GM19239 (cell line): ENCODE measurements at regions not wholly inside any gene's neighbourhood (a gene's known extent, or its start where the extent isn't known, plus 50 kb on each side); places are given as distances from the start of the nearest gene placed in this dataset.
"Not testable (repeated sequence)": the region's sequence is repeated elsewhere in the genome, so short reads cannot be mapped to it uniquely, and the experiment has no call there.

ENCODE experiments used
- DNase-seq: peaks from one replicate; pipeline ENCODE4 v3.0.0; 2011; ENCODE audit warnings: low spot score; ENCODE audit not compliant: insufficient read length
- FAIRE-seq: peaks from 2 replicates; lab custom pipeline; 2011; peaks lifted over from hg19 to GRCh38; lab: Jason Lieb, UNC

- not testable (repeated sequence) for DNase-seq, FAIRE-seq
These were observed 733.3 kb upstream of the CDH18 start for GRCh38 chr5:20721286-20721685.

- not testable (repeated sequence) for DNase-seq, FAIRE-seq
These were observed 723.6 kb upstream of the CDH18 start for GRCh38 chr5:20711520-20712155.

- not testable (repeated sequence) for FAIRE-seq, DNase-seq
These were observed 719.6 kb upstream of the CDH18 start for GRCh38 chr5:20707634-20708033.

- DNase-seq = no peak
These were observed 706.1 kb upstream of the CDH18 start for GRCh38 chr5:20694121-20694520.

GRCh38 chr5:20692913-20693312 lies 704.9 kb upstream of the CDH18 start:
- FAIRE-seq (no peak), DNase-seq (no peak)

More at GRCh38 chr5:20694121-20694520, 706.1 kb upstream of the CDH18 start:
- FAIRE-seq = no peak

- FAIRE-seq = no peak
- no peak for DNase-seq
These were observed 695.4 kb upstream of the CDH18 start for GRCh38 chr5:20683241-20683940.

GRCh38 chr5:20680718-20681302 lies 692.8 kb upstream of the CDH18 start:
- no peak for DNase-seq
- no peak for FAIRE-seq

- DNase-seq = no peak
- no peak for FAIRE-seq
These were observed 690.9 kb upstream of the CDH18 start for GRCh38 chr5:20678814-20679298.

- FAIRE-seq = no peak
- DNase-seq = no peak
These were observed 690.4 kb upstream of the CDH18 start for GRCh38 chr5:20678386-20678785.

- FAIRE-seq = no peak
- no peak for DNase-seq
These were observed 672.6 kb upstream of the CDH18 start for GRCh38 chr5:20660588-20660987.

- no peak for FAIRE-seq
These were observed 668.3 kb upstream of the CDH18 start for GRCh38 chr5:20656262-20656661.

GRCh38 chr5:20655211-20655610 lies 667.2 kb upstream of the CDH18 start:
- no peak for DNase-seq
- no peak for FAIRE-seq

More at GRCh38 chr5:20656262-20656661, 668.3 kb upstream of the CDH18 start:
- DNase-seq = no peak

GRCh38 chr5:20654746-20655145 lies 666.7 kb upstream of the CDH18 start:
- no peak for DNase-seq
- FAIRE-seq = no peak

GRCh38 chr5:20654033-20654432 lies 666.0 kb upstream of the CDH18 start:
- FAIRE-seq = no peak
- no peak for DNase-seq

GRCh38 chr5:20649966-20650365 lies 662.0 kb upstream of the CDH18 start:
- DNase-seq = no peak
- no peak for FAIRE-seq

GRCh38 chr5:20648981-20649380 lies 661.0 kb upstream of the CDH18 start:
- no peak for FAIRE-seq
- DNase-seq = no peak

- DNase-seq = no peak
- FAIRE-seq = no peak
These were observed 648.7 kb upstream of the CDH18 start for GRCh38 chr5:20636686-20637085.

GRCh38 chr5:20619591-20619990 lies 631.6 kb upstream of the CDH18 start:
- DNase-seq (no peak), FAIRE-seq (no peak)

- DNase-seq (no peak), FAIRE-seq (no peak)
These were observed 630.3 kb upstream of the CDH18 start for GRCh38 chr5:20618340-20618739.

- DNase-seq (no peak), FAIRE-seq (no peak)
These were observed 629.8 kb upstream of the CDH18 start for GRCh38 chr5:20617841-20618240.

GRCh38 chr5:20615888-20616563 lies 628.0 kb upstream of the CDH18 start:
- no peak for DNase-seq
- FAIRE-seq = no peak
